HG03565 (cell line): ENCODE measurements at regions not wholly inside any gene's neighbourhood (a gene's known extent, or its start where the extent isn't known, plus 50 kb on each side); places are given as distances from the start of the nearest gene placed in this dataset.
"Not testable (repeated sequence)": the region's sequence is repeated elsewhere in the genome, so short reads cannot be mapped to it uniquely, and the experiment has no call there.

Source experiments
- ATAC-seq: cut with Tn5 transposase; IDR thresholded peaks from one replicate; pipeline ENCODE4 v1.9.1; 2021; ENCODE audit warnings: mild to moderate bottlenecking, moderate library complexity; ENCODE audit not compliant: unreplicated experiment

- ATAC-seq, result no peak
These were observed 147.9 kb upstream of the ABI3BP start for GRCh38 chr3:101141135-101141534.

GRCh38 chr3:101138817-101139216 is 145.6 kb upstream of the ABI3BP start:
- ATAC-seq, result no peak

- ATAC-seq, result no peak
These were observed 141.1 kb upstream of the ABI3BP start for GRCh38 chr3:101134331-101134730.

GRCh38 chr3:101133652-101134051 is 140.4 kb upstream of the ABI3BP start:
- ATAC-seq, result no peak

GRCh38 chr3:101133197-101133596 is 140.0 kb upstream of the ABI3BP start:
- not testable (repeated sequence) for ATAC-seq

GRCh38 chr3:101131767-101132166 is 138.5 kb upstream of the ABI3BP start:
- no peak for ATAC-seq

- no peak for ATAC-seq
These were observed 135.6 kb upstream of the ABI3BP start for GRCh38 chr3:101128786-101129185.

- no peak for ATAC-seq
These were observed 134.8 kb upstream of the ABI3BP start for GRCh38 chr3:101128001-101128400.

- ATAC-seq, result no peak
These were observed 130.9 kb upstream of the ABI3BP start for GRCh38 chr3:101124125-101124524.

- no peak for ATAC-seq
These were observed 129.9 kb upstream of the ABI3BP start for GRCh38 chr3:101123081-101123480.

GRCh38 chr3:101122681-101123080 is 129.5 kb upstream of the ABI3BP start:
- ATAC-seq, result no peak

GRCh38 chr3:101120039-101120438 is 126.8 kb upstream of the ABI3BP start:
- ATAC-seq, result no peak

- no peak for ATAC-seq
These were observed 126.3 kb upstream of the ABI3BP start for GRCh38 chr3:101119535-101119934.

- no peak for ATAC-seq
These were observed 124.8 kb upstream of the ABI3BP start for GRCh38 chr3:101117980-101118379.

GRCh38 chr3:101117465-101117864 is 124.2 kb upstream of the ABI3BP start:
- no peak for ATAC-seq

- not testable (repeated sequence) for ATAC-seq
These were observed 117.1 kb upstream of the ABI3BP start for GRCh38 chr3:101110295-101110694.

GRCh38 chr3:101104321-101104720 is 111.1 kb upstream of the ABI3BP start:
- ATAC-seq, result no peak

- no peak for ATAC-seq
These were observed 109.6 kb upstream of the ABI3BP start for GRCh38 chr3:101102678-101103296.

- no peak for ATAC-seq
These were observed 107.3 kb upstream of the ABI3BP start for GRCh38 chr3:101100361-101101009.

- no peak for ATAC-seq
These were observed 106.6 kb upstream of the ABI3BP start for GRCh38 chr3:101099791-101100190.

- no peak for ATAC-seq
These were observed 103.2 kb upstream of the ABI3BP start for GRCh38 chr3:101096444-101096843.

- ATAC-seq, result no peak
These were observed 102.6 kb upstream of the ABI3BP start for GRCh38 chr3:101095693-101096430.
